ENCODE measurements at regions not wholly inside any gene's neighbourhood (a gene's known extent, or its start where the extent isn't known, plus 50 kb on each side); places are given as distances from the start of the nearest gene placed in this dataset.

GRCh38 chr20:7492257-7492656 is 448.0 kb downstream of the HAO1 start:
- DNase-seq (ENCODE audit: low read depth, low spot score): no peak
- Histone ChIP-seq H3K27ac (ENCODE audit: low read depth, low read length) (no peak overlapping the region), H3K27me3 (ENCODE audit: control insufficient read depth, insufficient read depth, low read length) (no peaks in the 10 kb centered on the region), H3K4me3 (ENCODE audit: low read depth, low read length) (no peak overlapping the region), H3K9me3 (ENCODE audit: control insufficient read depth, insufficient read depth, low read length) (0 out of 2 replicates have a peak, but pooled peaks cover 4% of the 10 kb centered on the region)
- TF ChIP-seq, protein P1, sequence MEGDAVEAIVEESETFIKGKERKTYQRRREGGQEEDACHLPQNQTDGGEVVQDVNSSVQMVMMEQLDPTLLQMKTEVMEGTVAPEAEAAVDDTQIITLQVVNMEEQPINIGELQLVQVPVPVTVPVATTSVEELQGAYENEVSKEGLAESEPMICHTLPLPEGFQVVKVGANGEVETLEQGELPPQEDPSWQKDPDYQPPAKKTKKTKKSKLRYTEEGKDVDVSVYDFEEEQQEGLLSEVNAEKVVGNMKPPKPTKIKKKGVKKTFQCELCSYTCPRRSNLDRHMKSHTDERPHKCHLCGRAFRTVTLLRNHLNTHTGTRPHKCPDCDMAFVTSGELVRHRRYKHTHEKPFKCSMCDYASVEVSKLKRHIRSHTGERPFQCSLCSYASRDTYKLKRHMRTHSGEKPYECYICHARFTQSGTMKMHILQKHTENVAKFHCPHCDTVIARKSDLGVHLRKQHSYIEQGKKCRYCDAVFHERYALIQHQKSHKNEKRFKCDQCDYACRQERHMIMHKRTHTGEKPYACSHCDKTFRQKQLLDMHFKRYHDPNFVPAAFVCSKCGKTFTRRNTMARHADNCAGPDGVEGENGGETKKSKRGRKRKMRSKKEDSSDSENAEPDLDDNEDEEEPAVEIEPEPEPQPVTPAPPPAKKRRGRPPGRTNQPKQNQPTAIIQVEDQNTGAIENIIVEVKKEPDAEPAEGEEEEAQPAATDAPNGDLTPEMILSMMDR (IDR thresholded peaks at IDR 0.05; ENCODE audit: low read depth, low read length): no peak
- ChIA-PET CTCF (no interaction called here), POLR2A (no interaction called here)

DNA sequence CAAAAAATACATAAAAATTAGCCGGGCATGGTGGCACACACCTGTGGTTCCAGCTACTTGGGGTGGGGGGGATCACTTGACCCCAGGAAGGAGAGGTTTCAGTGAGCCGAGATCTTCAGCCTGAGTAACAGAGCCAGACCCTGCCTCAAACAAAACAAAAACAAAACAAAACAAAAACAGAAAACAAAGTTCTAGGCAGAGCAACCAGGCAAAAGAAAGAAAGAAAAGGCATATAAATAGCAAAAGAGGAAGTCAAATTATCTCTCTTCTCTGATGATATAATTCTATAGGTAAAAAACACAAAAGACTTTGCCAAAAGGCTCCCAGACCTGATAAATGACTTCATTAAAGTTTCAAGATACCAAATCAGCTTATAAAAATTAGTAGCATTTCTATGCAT is 446.9 kb downstream of the HAO1 start:
- POLR2A ChIA-PET: no interaction called here
- Histone ChIP-seq H3K4me3 (ENCODE audit: low read depth, low read length) (no peak overlapping the region), H3K9me3 (ENCODE audit: control insufficient read depth, insufficient read depth, low read length) (0 out of 2 replicates have a peak, but pooled peaks cover 4% of the 10 kb centered on the region), H3K27me3 (ENCODE audit: control insufficient read depth, insufficient read depth, low read length) (no peaks in the 10 kb centered on the region), H3K27ac (ENCODE audit: low read depth, low read length) (no peak overlapping the region)
- TF ChIP-seq, protein P1 (IDR thresholded peaks at IDR 0.05; ENCODE audit: low read depth, low read length): no peak
- DNase-seq (ENCODE audit: low read depth, low spot score): no peak
- CTCF ChIA-PET: no interaction called here

DNA sequence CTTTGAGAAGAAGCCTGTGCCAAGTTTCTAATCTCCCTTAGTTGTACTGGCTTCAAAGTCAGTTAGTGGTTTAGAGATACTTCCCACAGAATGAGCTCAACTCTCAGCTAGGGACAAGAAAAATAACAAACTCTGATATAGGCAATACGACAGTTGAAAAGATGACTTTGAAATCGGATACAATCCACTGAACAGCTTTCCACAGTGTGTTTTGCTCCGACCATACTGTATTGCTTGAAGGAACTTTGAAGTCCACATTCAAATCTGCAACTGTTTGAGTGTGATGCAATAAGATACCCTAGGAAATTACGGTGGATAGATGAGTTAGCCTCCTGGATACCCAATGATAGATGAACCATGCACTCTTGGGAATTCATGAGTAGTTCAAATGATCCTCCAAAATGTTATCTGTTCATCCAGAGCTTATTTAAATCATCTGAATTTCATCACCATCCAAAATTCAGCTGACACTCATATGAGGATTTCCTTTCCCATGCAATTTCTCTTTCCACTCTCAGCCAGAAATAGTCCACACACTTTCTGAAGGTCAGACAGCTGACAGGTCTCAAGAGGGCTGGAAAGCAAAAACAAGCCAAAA is 443.8 kb downstream of the HAO1 start:
- Histone ChIP-seq H3K9me3 (ENCODE audit: control insufficient read depth, insufficient read depth, low read length) (0 out of 2 replicates have a peak, but pooled peaks cover 4% of the 10 kb centered on the region), H3K4me3 (ENCODE audit: low read depth, low read length) (no peak overlapping the region), H3K27ac (ENCODE audit: low read depth, low read length) (no peak overlapping the region), H3K27me3 (ENCODE audit: control insufficient read depth, insufficient read depth, low read length) (no peaks in the 10 kb centered on the region)
- TF ChIP-seq, protein P1 (IDR thresholded peaks at IDR 0.05; ENCODE audit: low read depth, low read length): no peak
- no peak for DNase-seq (ENCODE audit: low read depth, low spot score)
- ChIA-PET CTCF (no interaction called here), POLR2A (interaction anchor here (0.5 kb wide), 1 partner anchor 294 kb away, joined by 3 read pairs; no protein-coding TSS in a partner anchor)

DNA sequence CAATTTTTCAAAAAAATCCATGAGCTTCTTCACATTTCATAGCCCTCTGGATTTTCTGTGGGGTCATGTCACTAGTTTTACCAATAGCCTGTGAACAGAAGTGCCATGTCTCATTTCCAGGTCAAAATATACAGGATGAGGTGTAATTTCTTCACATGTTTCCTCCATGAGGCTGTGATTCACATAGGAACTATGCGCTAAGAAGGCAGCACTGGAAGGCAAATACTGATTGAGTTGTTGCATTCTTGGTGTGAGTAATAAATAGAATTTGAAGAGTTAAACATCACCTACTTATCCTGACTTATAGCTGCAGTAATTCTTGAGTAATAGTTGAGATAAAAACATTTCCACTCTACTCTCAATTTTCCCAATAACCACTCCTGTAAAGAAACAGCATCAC is 442.3 kb downstream of the HAO1 start:
- DNase-seq (ENCODE audit: low read depth, low spot score): no peak
- Histone ChIP-seq H3K9me3 (ENCODE audit: control insufficient read depth, insufficient read depth, low read length) (0 out of 2 replicates have a peak, but pooled peaks cover 3% of the 10 kb centered on the region), H3K27ac (ENCODE audit: low read depth, low read length) (no peak overlapping the region), H3K4me3 (ENCODE audit: low read depth, low read length) (no peak overlapping the region), H3K27me3 (ENCODE audit: control insufficient read depth, insufficient read depth, low read length) (no peaks in the 10 kb centered on the region)
- CTCF ChIA-PET: interaction anchor here (0.5 kb wide), 1 partner anchor 56 kb away, joined by 3 read pairs; no protein-coding TSS in a partner anchor
- POLR2A ChIA-PET: no interaction called here
- TF ChIP-seq, protein P1 (IDR thresholded peaks at IDR 0.05; ENCODE audit: low read depth, low read length): no peak

- Histone ChIP-seq H3K27me3 (ENCODE audit: control insufficient read depth, insufficient read depth, low read length) (no peaks in the 10 kb centered on the region), H3K27ac (ENCODE audit: low read depth, low read length) (no peak overlapping the region), H3K4me3 (ENCODE audit: low read depth, low read length) (no peak overlapping the region), H3K9me3 (ENCODE audit: control insufficient read depth, insufficient read depth, low read length) (no peaks in the 10 kb centered on the region)
- TF ChIP-seq, protein P1 (IDR thresholded peaks at IDR 0.05; ENCODE audit: low read depth, low read length): no peak
- ChIA-PET POLR2A (no interaction called here), CTCF (interaction anchor here (0.7 kb wide), 1 partner anchor 1464 kb away, joined by 3 read pairs; no protein-coding TSS in a partner anchor)
- DNase-seq (ENCODE audit: low read depth, low spot score): no peak
Measured at GRCh38 chr20:7499201-7499600, 441.1 kb downstream of the HAO1 start.
